ENCODE measurements at regions not wholly inside any gene's neighbourhood (a gene's known extent, or its start where the extent isn't known, plus 50 kb on each side); places are given as distances from the start of the nearest gene placed in this dataset.

DNA sequence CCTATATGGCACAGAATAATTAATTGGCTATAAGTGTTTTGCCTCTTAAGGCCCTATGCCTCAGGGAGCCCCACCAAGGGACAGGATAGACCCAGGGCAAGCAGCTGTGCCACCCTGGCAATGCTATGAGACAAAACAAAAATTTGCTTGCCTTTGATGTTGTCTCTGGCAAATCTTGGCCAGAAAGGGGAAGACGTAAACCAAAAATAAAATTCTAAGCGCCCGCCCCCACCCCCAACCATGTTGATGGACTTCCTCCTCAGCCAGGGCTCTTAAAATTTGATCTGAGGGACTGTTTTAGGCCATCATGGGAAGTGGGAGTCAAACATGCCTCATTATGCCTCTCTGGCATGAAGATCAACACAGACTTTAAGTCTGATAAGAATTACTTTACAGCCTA lies 130.5 kb upstream of the APOOL start:
- TF ChIP-seq CTCF (IDR thresholded peaks at IDR 0.05; ENCODE audit: insufficient read depth, low read length, severe bottlenecking): no peak
- Histone ChIP-seq H3K36me3 (ENCODE audit: control insufficient read depth, insufficient read depth, low read length) (no peaks in the 10 kb centered on the region), H3K4me3 (ENCODE audit: low read depth, low read length) (no peak overlapping the region), H3K27me3 (ENCODE audit: control insufficient read depth, insufficient read depth, low read length) (no peaks in the 10 kb centered on the region)
- DNase-seq (ENCODE audit: low read depth): no peak
- FAIRE-seq: no peak

- FAIRE-seq (no peak), DNase-seq (ENCODE audit: low read depth) (no peak)
- Histone ChIP-seq H3K27me3 (ENCODE audit: control insufficient read depth, insufficient read depth, low read length) (no peaks in the 10 kb centered on the region), H3K4me3 (ENCODE audit: low read depth, low read length) (no peak overlapping the region), H3K36me3 (ENCODE audit: control insufficient read depth, insufficient read depth, low read length) (no peaks in the 10 kb centered on the region)
- no peak for TF ChIP-seq CTCF (IDR thresholded peaks at IDR 0.05; ENCODE audit: insufficient read depth, low read length, severe bottlenecking)
Observed at GRCh38 chrX:84876876-84877275, 126.8 kb upstream of the APOOL start.

DNA sequence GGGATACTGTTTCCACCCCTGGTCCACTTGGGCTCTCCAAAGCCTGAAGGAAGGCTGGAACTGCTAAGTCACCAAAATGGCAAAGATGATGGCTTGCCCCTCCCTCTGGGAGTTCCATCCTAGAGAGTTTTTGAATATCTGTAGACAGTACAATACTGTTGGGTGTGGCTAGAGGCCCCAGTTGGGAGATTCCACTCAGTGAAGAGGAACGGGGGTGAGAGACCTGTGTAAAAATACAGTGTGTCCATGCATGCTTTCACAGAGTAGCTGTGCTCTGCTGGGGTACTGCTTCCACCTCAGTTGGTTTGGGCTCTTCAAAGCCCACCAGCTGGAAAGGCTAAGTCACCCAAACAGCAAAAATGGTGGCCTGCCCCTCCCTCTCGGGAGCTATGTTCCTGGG lies 109.8 kb upstream of the APOOL start:
- DNase-seq (ENCODE audit: low read depth) (no peak), FAIRE-seq (no peak)
- no peak for TF ChIP-seq CTCF (IDR thresholded peaks at IDR 0.05; ENCODE audit: insufficient read depth, low read length, severe bottlenecking)
- H3K4me3 ChIP-seq (ENCODE audit: low read depth, low read length): no peak overlapping the region
- no peaks in the 10 kb centered on the region for H3K27me3 ChIP-seq (ENCODE audit: control insufficient read depth, insufficient read depth, low read length)
- H3K36me3 ChIP-seq (ENCODE audit: control insufficient read depth, insufficient read depth, low read length): no peaks in the 10 kb centered on the region

GRCh38 chrX:84907324-84907968 lies 96.2 kb upstream of the APOOL start:
- FAIRE-seq (no peak), DNase-seq (ENCODE audit: low read depth) (peak; percentile 4)
- no peak for TF ChIP-seq CTCF (IDR thresholded peaks at IDR 0.05; ENCODE audit: insufficient read depth, low read length, severe bottlenecking)
- Histone ChIP-seq H3K4me3 (ENCODE audit: low read depth, low read length) (no peak overlapping the region), H3K36me3 (ENCODE audit: control insufficient read depth, insufficient read depth, low read length) (no peaks in the 10 kb centered on the region), H3K27me3 (ENCODE audit: control insufficient read depth, insufficient read depth, low read length) (no peaks in the 10 kb centered on the region)

DNA sequence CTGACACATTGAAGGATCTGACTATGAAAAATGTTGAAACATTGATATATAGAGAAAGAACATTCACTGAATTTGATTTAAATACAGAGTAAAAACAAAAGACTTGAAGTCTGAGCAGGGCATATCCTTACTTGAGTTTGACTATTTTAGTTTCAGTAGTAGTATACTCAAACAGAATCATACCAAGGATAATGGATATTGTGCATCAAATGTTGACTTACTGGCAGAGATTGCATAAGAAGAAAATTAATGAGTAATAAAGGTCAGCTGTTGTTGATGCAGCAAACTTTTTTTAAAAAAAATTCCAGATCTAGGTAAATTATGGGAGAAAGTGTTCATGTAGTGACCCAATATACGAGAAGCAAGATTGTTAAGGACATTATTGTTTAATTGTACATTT lies 94.5 kb upstream of the APOOL start:
- peak; percentile 1 for DNase-seq (ENCODE audit: low read depth)
- Histone ChIP-seq H3K36me3 (ENCODE audit: control insufficient read depth, insufficient read depth, low read length) (no peaks in the 10 kb centered on the region), H3K4me3 (ENCODE audit: low read depth, low read length) (no peak overlapping the region), H3K27me3 (ENCODE audit: control insufficient read depth, insufficient read depth, low read length) (no peaks in the 10 kb centered on the region)
- no peak for TF ChIP-seq CTCF (IDR thresholded peaks at IDR 0.05; ENCODE audit: insufficient read depth, low read length, severe bottlenecking)
- no peak for FAIRE-seq

DNA sequence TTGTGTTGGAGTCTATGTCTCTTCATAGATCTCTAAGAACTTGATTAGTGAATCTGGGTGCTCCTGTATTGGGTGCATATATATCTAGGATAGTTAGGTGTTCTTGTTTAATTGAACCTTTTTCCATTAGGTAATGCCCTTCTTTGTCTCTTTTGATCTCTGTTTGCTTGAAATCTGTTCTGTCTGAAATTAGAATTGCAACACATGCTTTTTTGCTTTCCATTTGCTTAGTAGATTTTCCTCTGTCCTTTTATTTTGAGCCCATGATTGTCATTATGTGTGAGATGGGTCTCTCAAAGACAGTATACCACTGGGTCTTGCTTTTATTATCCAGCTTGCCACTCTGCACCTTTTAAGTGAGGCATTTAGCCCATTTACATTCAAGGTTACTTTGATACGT lies 79.1 kb upstream of the APOOL start:
- Histone ChIP-seq H3K36me3 (ENCODE audit: control insufficient read depth, insufficient read depth, low read length) (no peaks in the 10 kb centered on the region), H3K4me3 (ENCODE audit: low read depth, low read length) (no peak overlapping the region), H3K27me3 (ENCODE audit: control insufficient read depth, insufficient read depth, low read length) (no peaks in the 10 kb centered on the region)
- FAIRE-seq: no peak
- DNase-seq (ENCODE audit: low read depth): no peak
- TF ChIP-seq CTCF (IDR thresholded peaks at IDR 0.05; ENCODE audit: insufficient read depth, low read length, severe bottlenecking): no peak

Data from bronchial epithelial cell (primary cell).